ENCODE measurements at regions not wholly inside any gene's neighbourhood (a gene's known extent, or its start where the extent isn't known, plus 50 kb on each side); places are given as distances from the start of the nearest gene placed in this dataset.

DNA sequence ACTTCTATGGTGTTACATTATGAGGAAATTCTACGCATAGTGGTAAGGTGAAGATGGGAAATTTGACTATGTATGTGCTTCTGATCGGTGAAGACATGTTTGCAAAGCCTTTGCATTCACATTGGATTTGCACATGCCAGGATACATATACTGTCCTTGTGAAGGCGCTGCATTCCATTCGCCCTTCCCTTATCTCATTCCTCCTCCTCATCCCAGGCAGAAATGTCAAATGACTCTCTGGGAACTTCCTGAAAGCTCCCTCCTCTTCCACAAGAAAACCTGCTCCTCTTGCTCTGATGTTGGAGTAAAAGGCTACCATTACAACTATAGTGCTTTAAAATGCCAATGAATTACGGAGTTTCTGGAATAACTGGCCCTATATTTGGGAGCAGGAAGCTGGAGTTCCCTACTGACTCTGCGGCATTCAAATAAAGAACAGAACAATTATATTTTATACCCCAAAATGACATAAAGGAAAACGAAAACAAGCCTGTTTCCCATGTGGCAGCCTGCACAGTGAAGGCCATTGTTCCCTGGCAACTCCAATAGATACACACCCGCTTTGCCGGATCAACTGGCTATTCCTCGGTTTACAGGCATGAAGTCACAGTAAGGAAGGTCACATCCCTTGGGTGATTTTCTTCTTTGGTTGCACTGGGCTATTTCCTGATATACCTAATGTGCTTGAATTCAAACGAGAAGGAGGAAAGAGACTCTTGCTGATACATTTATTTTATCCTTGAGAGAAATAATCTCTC lies 84.5 kb downstream of the AREG start:
- TF ChIP-seq POLR2A (IDR thresholded peaks at IDR 0.05) (no peak), POLR2AphosphoS5 (IDR thresholded peaks at IDR 0.05) (no peak)
- TF ChIP-seq, protein P1, sequence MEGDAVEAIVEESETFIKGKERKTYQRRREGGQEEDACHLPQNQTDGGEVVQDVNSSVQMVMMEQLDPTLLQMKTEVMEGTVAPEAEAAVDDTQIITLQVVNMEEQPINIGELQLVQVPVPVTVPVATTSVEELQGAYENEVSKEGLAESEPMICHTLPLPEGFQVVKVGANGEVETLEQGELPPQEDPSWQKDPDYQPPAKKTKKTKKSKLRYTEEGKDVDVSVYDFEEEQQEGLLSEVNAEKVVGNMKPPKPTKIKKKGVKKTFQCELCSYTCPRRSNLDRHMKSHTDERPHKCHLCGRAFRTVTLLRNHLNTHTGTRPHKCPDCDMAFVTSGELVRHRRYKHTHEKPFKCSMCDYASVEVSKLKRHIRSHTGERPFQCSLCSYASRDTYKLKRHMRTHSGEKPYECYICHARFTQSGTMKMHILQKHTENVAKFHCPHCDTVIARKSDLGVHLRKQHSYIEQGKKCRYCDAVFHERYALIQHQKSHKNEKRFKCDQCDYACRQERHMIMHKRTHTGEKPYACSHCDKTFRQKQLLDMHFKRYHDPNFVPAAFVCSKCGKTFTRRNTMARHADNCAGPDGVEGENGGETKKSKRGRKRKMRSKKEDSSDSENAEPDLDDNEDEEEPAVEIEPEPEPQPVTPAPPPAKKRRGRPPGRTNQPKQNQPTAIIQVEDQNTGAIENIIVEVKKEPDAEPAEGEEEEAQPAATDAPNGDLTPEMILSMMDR (IDR thresholded peaks at IDR 0.05), result no peak

All from gastroesophageal sphincter (tissue), 3 donors.